ENCODE measurements at regions not wholly inside any gene's neighbourhood (a gene's known extent, or its start where the extent isn't known, plus 50 kb on each side); places are given as distances from the start of the nearest gene placed in this dataset.

DNA sequence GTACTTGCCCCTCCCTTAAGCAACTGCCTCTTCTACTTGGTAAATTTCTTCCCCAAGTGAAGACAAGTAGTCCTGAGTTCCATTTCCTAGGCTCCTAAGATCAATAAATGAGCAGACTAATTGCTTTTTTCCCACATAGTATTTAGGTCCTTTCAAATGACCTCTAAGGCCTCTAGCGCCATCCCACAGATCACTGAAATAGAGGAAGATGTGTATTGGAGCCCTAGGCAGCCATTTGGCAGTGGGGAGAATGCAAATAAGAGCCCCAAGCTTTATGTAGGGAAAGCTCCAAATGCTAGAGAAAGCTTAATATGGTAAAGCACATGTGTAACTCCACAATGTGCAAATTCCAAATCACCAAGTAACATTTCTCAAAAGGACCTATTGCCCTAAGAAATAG is 316.5 kb upstream of the PHF14 start:
- no peak overlapping the region for H3K9ac ChIP-seq (ENCODE audit: low read depth, low read length)
- H3K4me1 ChIP-seq (ENCODE audit: insufficient read depth, low read length), result no peaks in the 10 kb centered on the region
- no peaks in the 10 kb centered on the region for H4K20me1 ChIP-seq (ENCODE audit: insufficient read depth, low read length)
- no peaks in the 10 kb centered on the region for H3K27me3 ChIP-seq (ENCODE audit: insufficient read depth, low read length, poor library complexity)
- no peaks in the 10 kb centered on the region for H3K36me3 ChIP-seq (ENCODE audit: insufficient read depth, low read length)
- ATAC-seq (ENCODE audit: insufficient read depth, low read depth) (no peak), DNase-seq (no peak)
- no peak overlapping the region for H3K27ac ChIP-seq (ENCODE audit: low read length)
- TF ChIP-seq, protein P1, sequence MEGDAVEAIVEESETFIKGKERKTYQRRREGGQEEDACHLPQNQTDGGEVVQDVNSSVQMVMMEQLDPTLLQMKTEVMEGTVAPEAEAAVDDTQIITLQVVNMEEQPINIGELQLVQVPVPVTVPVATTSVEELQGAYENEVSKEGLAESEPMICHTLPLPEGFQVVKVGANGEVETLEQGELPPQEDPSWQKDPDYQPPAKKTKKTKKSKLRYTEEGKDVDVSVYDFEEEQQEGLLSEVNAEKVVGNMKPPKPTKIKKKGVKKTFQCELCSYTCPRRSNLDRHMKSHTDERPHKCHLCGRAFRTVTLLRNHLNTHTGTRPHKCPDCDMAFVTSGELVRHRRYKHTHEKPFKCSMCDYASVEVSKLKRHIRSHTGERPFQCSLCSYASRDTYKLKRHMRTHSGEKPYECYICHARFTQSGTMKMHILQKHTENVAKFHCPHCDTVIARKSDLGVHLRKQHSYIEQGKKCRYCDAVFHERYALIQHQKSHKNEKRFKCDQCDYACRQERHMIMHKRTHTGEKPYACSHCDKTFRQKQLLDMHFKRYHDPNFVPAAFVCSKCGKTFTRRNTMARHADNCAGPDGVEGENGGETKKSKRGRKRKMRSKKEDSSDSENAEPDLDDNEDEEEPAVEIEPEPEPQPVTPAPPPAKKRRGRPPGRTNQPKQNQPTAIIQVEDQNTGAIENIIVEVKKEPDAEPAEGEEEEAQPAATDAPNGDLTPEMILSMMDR (IDR thresholded peaks at IDR 0.05; ENCODE audit: borderline replicate concordance, extremely low read depth, low read length, poor library complexity, severe bottlenecking), result no peak
- no peak for TF ChIP-seq EZH2 (IDR thresholded peaks at IDR 0.05; ENCODE audit: borderline replicate concordance, low read depth, low read length, severe bottlenecking)
- no peak overlapping the region for H3K4me2 ChIP-seq (ENCODE audit: insufficient read depth, low read length)
- H3K9me3 ChIP-seq (ENCODE audit: insufficient read depth, low read length, severe bottlenecking), result no peaks in the 10 kb centered on the region
- H2AFZ ChIP-seq (ENCODE audit: low read depth, low read length), result no peak overlapping the region
- H3K4me3 ChIP-seq (ENCODE audit: low read depth in 1 of 2, low read length in 2 of 2), result no peak overlapping the region
- H3K79me2 ChIP-seq (ENCODE audit: insufficient read depth, low read length), result no peaks in the 10 kb centered on the region

DNA sequence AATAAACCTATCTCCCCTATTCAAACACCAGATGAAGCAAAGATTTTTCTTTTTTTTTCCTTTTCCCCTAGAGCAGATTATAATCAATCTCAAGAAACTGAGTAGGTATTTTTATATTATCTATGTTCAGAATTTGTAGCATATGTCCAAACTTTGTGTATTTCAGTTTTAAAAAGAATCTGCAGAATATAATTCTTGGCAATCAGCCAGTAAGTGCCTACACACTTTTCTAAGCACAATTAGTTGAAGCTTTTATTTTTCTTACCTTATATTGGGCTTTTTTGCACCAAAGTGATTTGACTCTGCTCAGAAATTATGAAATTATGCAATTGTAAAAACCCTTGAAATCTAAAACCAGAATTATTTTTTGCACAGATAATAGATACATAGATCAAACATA is 315.8 kb upstream of the PHF14 start:
- Histone ChIP-seq H3K36me3 (ENCODE audit: insufficient read depth, low read length) (no peaks in the 10 kb centered on the region), H4K20me1 (ENCODE audit: insufficient read depth, low read length) (no peaks in the 10 kb centered on the region)

DNA sequence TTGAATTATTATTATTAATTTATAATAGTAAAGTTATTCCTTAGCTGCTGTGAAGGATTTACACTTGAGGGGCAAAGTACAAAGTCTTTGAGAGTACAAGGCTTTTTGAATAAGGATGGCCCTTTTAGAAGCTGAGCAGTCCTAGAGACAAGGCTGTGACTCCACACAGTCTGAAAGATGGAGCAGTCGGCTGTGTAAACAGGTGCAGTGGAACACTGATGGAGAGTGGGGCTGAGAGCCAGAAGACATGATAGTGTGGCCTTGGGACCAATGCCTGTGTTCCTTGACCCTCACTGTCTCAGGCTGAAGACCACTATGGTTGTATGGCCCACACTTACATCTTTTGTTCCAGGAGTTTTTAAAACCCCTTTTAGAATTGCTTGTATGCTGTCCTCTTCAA is 311.2 kb upstream of the PHF14 start:
- TF ChIP-seq, protein P1 (IDR thresholded peaks at IDR 0.05; ENCODE audit: borderline replicate concordance, extremely low read depth, low read length, poor library complexity, severe bottlenecking), result no peak
- no peak for TF ChIP-seq EZH2 (IDR thresholded peaks at IDR 0.05; ENCODE audit: borderline replicate concordance, low read depth, low read length, severe bottlenecking)
- Histone ChIP-seq H3K4me3 (ENCODE audit: low read depth in 1 of 2, low read length in 2 of 2) (no peak overlapping the region), H4K20me1 (ENCODE audit: insufficient read depth, low read length) (no peaks in the 10 kb centered on the region), H3K9me3 (ENCODE audit: insufficient read depth, low read length, severe bottlenecking) (no peaks in the 10 kb centered on the region), H3K9ac (ENCODE audit: low read depth, low read length) (no peak overlapping the region), H3K4me1 (ENCODE audit: insufficient read depth, low read length) (no peaks in the 10 kb centered on the region), H3K4me2 (ENCODE audit: insufficient read depth, low read length) (no peak overlapping the region), H3K27ac (ENCODE audit: low read length) (no peak overlapping the region), H3K27me3 (ENCODE audit: insufficient read depth, low read length, poor library complexity) (no peaks in the 10 kb centered on the region), H3K36me3 (ENCODE audit: insufficient read depth, low read length) (no peaks in the 10 kb centered on the region), H3K79me2 (ENCODE audit: insufficient read depth, low read length) (no peaks in the 10 kb centered on the region), H2AFZ (ENCODE audit: low read depth, low read length) (no peak overlapping the region)
- ATAC-seq (ENCODE audit: insufficient read depth, low read depth) (no peak), DNase-seq (no peak)

More for the DNA sequence above, 315.8 kb upstream of the PHF14 start:
- no peaks in the 10 kb centered on the region for H3K4me1 ChIP-seq (ENCODE audit: insufficient read depth, low read length)
- H3K27me3 ChIP-seq (ENCODE audit: insufficient read depth, low read length, poor library complexity), result no peaks in the 10 kb centered on the region
- ATAC-seq (ENCODE audit: insufficient read depth, low read depth) (no peak), DNase-seq (no peak)
- no peaks in the 10 kb centered on the region for H3K9me3 ChIP-seq (ENCODE audit: insufficient read depth, low read length, severe bottlenecking)
- no peaks in the 10 kb centered on the region for H3K79me2 ChIP-seq (ENCODE audit: insufficient read depth, low read length)
- TF ChIP-seq EZH2 (IDR thresholded peaks at IDR 0.05; ENCODE audit: borderline replicate concordance, low read depth, low read length, severe bottlenecking), result no peak
- TF ChIP-seq, protein P1 (IDR thresholded peaks at IDR 0.05; ENCODE audit: borderline replicate concordance, extremely low read depth, low read length, poor library complexity, severe bottlenecking), result no peak
- H3K9ac ChIP-seq (ENCODE audit: low read depth, low read length), result no peak overlapping the region
- no peak overlapping the region for H3K4me2 ChIP-seq (ENCODE audit: insufficient read depth, low read length)
- no peak overlapping the region for H3K27ac ChIP-seq (ENCODE audit: low read length)
- no peak overlapping the region for H2AFZ ChIP-seq (ENCODE audit: low read depth, low read length)
- H3K4me3 ChIP-seq (ENCODE audit: low read depth in 1 of 2, low read length in 2 of 2), result no peak overlapping the region
